Neural cell (in vitro differentiated cells): ENCODE measurements at regions not wholly inside any gene's neighbourhood (a gene's known extent, or its start where the extent isn't known, plus 50 kb on each side); places are given as distances from the start of the nearest gene placed in this dataset.
A peak's percentile ranks its signal among the peaks of the same experiment; 100 is the strongest.

Source experiments
- H2AFZ ChIP-seq: fragments of 200-600, 300-800 bp; sonication (generic), shearing (Covaris generic); 2 replicates; pipeline ENCODE4 v1.6.0; 2014; ENCODE audit warnings: low read depth, mild to moderate bottlenecking, antibody characterized with exemption, low read length, moderate library complexity
- H3F3A ChIP-seq: fragments of 200-600 bp; shearing (Covaris generic); 2 replicates; pipeline ENCODE4 v1.6.1; 2016; ENCODE audit warnings: mild to moderate bottlenecking, moderate library complexity, mixed read lengths, antibody characterized with exemption, low read length; ENCODE audit not compliant: insufficient read depth, poor library complexity, severe bottlenecking
- H3K27ac ChIP-seq: fragments of 200-600, 300-800 bp; sonication (generic), shearing (Covaris generic); 2 replicates; pipeline ENCODE4 v1.5.1; 2014; ENCODE audit warnings: mild to moderate bottlenecking, low read length, moderate library complexity
- H3K27me3 ChIP-seq: fragments of 300-800, 200-600 bp; sonication (generic), shearing (Covaris generic); 2 replicates; pipeline ENCODE4 v1.6.0; 2014; ENCODE audit warnings: mild to moderate bottlenecking, low read depth, low read length, moderate library complexity; ENCODE audit not compliant: insufficient read depth
- H3K36me3 ChIP-seq: fragments of 300-800, 200-600 bp; sonication (generic), shearing (Covaris generic); 2 replicates; pipeline ENCODE4 v1.5.1; 2014; ENCODE audit warnings: mild to moderate bottlenecking, antibody characterized with exemption, low read length, moderate library complexity; ENCODE audit not compliant: insufficient read depth
- H3K4me2 ChIP-seq: fragments of 300-800, 200-600 bp; sonication (generic), shearing (Covaris generic); 2 replicates; pipeline ENCODE4 v1.6.0; 2014; ENCODE audit warnings: mild to moderate bottlenecking, low read length
- H3K4me3 ChIP-seq: fragments of 300-800, 200-600 bp; sonication (generic), shearing (Covaris generic); 2 replicates; pipeline ENCODE4 v1.5.1; 2014; ENCODE audit warnings: mild to moderate bottlenecking, low read length, moderate library complexity
- H3K79me2 ChIP-seq: fragments of 200-600 bp; shearing (Covaris generic); replicated peaks from 2 replicates; pipeline ENCODE4 v1.6.0; 2014; ENCODE audit warnings: mild to moderate bottlenecking, low read length, moderate library complexity; ENCODE audit not compliant: insufficient read depth
- H3K9ac ChIP-seq: fragments of 300-800, 200-600 bp; sonication (generic), shearing (Covaris generic); 2 replicates; pipeline ENCODE4 v1.6.1; 2016; ENCODE audit warnings: mild to moderate bottlenecking, low read length, mixed read lengths
- H3K9me2 ChIP-seq: fragments of 200-600 bp; shearing (Covaris generic); 2 replicates; pipeline ENCODE4 v1.6.1; 2016; ENCODE audit warnings: mild to moderate bottlenecking, low read length, mixed read lengths; ENCODE audit not compliant: insufficient read depth
- H3K9me3 ChIP-seq: fragments of 200-600, 300-800 bp; sonication (generic), shearing (Covaris generic); 2 replicates; pipeline ENCODE4 v1.6.1; 2016; ENCODE audit warnings: mild to moderate bottlenecking, mixed run types, low read length, moderate library complexity, mixed read lengths
- H4K20me1 ChIP-seq: fragments of 200-600 bp; shearing (Covaris generic); 2 replicates; pipeline ENCODE4 v1.6.1; 2016; ENCODE audit warnings: mild to moderate bottlenecking, mixed run types; ENCODE audit not compliant: insufficient read depth
- EP300 ChIP-seq: fragments of 450-650 bp; conservative IDR thresholded peaks from 2 replicates; pipeline ENCODE4 v1.6.1; 2014; ENCODE audit warnings: antibody characterized with exemption, mild to moderate bottlenecking, moderate library complexity; ENCODE audit not compliant: poor library complexity, severe bottlenecking
- EZH2 ChIP-seq: fragments of 200-600, 300-800 bp; shearing (Covaris generic), sonication (generic); IDR thresholded peaks from 2 replicates; pipeline ENCODE4 v1.6.1; 2014; ENCODE audit warnings: antibody characterized with exemption, low read length, borderline replicate concordance, mild to moderate bottlenecking; ENCODE audit not compliant: insufficient read depth, poor library complexity, severe bottlenecking
- MXI1 ChIP-seq: fragments of 450-650 bp; conservative IDR thresholded peaks from 2 replicates; pipeline ENCODE4 v1.6.1; 2014; ENCODE audit warnings: antibody characterized with exemption, mild to moderate bottlenecking; ENCODE audit not compliant: poor library complexity, severe bottlenecking
- POLR2AphosphoS5 ChIP-seq: IDR thresholded peaks from 2 replicates; pipeline ENCODE4 v1.6.1; 2012
- RAD21 ChIP-seq: fragments of 450-650 bp; conservative IDR thresholded peaks from 2 replicates; pipeline ENCODE4 v1.6.1; 2014; ENCODE audit warnings: antibody characterized with exemption, mild to moderate bottlenecking, moderate library complexity
- REST ChIP-seq: IDR thresholded peaks from 2 replicates; pipeline ENCODE4 v1.6.1; 2012; ENCODE audit warnings: borderline replicate concordance
- SMC3 ChIP-seq: fragments of 450-650 bp; conservative IDR thresholded peaks from 2 replicates; pipeline ENCODE4 v1.6.1; 2014; ENCODE audit warnings: antibody characterized with exemption, mild to moderate bottlenecking, moderate library complexity; ENCODE audit not compliant: poor library complexity
- TAF1 ChIP-seq: IDR thresholded peaks from 2 replicates; pipeline ENCODE4 v1.6.1; 2012; ENCODE audit warnings: low read depth
- TF ChIP-seq, protein P1 (sequence below): fragments of 450-650 bp; IDR thresholded peaks from 2 replicates; pipeline ENCODE4 v1.5.1; 2014; ENCODE audit warnings: antibody characterized with exemption, mild to moderate bottlenecking, moderate library complexity; ENCODE audit not compliant: poor library complexity, severe bottlenecking

GRCh38 chr16:86227801-86228200, 282.5 kb upstream of the FOXF1 start:
- no peak for TF ChIP-seq TAF1
- TF ChIP-seq EP300, result no peak
- TF ChIP-seq POLR2AphosphoS5, result no peak
- TF ChIP-seq MXI1, result no peak
- no peak for TF ChIP-seq RAD21
- TF ChIP-seq REST, result no peak
- no peak for TF ChIP-seq SMC3
- TF ChIP-seq, protein P1, sequence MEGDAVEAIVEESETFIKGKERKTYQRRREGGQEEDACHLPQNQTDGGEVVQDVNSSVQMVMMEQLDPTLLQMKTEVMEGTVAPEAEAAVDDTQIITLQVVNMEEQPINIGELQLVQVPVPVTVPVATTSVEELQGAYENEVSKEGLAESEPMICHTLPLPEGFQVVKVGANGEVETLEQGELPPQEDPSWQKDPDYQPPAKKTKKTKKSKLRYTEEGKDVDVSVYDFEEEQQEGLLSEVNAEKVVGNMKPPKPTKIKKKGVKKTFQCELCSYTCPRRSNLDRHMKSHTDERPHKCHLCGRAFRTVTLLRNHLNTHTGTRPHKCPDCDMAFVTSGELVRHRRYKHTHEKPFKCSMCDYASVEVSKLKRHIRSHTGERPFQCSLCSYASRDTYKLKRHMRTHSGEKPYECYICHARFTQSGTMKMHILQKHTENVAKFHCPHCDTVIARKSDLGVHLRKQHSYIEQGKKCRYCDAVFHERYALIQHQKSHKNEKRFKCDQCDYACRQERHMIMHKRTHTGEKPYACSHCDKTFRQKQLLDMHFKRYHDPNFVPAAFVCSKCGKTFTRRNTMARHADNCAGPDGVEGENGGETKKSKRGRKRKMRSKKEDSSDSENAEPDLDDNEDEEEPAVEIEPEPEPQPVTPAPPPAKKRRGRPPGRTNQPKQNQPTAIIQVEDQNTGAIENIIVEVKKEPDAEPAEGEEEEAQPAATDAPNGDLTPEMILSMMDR, result no peak
- no peak for TF ChIP-seq EZH2
- Histone ChIP-seq H3F3A (no peaks in the 10 kb centered on the region), H3K9me3 (no peaks in the 10 kb centered on the region), H2AFZ (no peak overlapping the region), H3K9me2 (no peaks in the 10 kb centered on the region), H3K4me2 (no peak overlapping the region), H3K27me3 (no peaks in the 10 kb centered on the region), H3K79me2 (no peaks in the 10 kb centered on the region), H4K20me1 (no peaks in the 10 kb centered on the region), H3K4me3 (no peak overlapping the region), H3K27ac (no peak overlapping the region), H3K9ac (no peak overlapping the region), H3K36me3 (no peaks in the 10 kb centered on the region)

DNA sequence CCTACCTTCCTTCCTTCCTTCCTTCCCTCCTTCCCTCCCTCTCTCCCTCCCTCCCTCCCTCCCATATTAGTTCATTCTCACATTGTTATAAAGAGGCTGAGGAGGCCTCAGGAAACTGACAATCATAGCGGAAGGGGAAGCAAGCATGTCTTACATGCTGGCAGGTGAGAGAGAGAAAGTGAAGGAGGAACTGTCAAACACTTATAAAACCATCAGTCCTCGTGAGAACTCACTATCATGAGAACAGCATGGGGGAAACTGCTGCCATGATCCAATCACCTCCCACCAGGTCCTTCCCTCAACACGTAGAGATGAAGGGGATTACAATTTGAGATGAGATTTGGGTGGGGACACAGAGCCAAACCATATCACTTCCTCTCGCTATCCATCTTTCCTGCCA, 281.6 kb upstream of the FOXF1 start:
- H3K4me2 ChIP-seq, result no peak overlapping the region
- TF ChIP-seq MXI1 (peak; percentile 56), POLR2AphosphoS5 (peak; percentile 90), TAF1 (no peak), EP300 (peak; percentile 95)
- H3K36me3 ChIP-seq, result no peaks in the 10 kb centered on the region
- no peaks in the 10 kb centered on the region for H3K27me3 ChIP-seq
- H3K4me3 ChIP-seq, result no peak overlapping the region
- H2AFZ ChIP-seq, result no peak overlapping the region
- no peaks in the 10 kb centered on the region for H3K79me2 ChIP-seq
- no peaks in the 10 kb centered on the region for H4K20me1 ChIP-seq
- no peak overlapping the region for H3K27ac ChIP-seq
- no peaks in the 10 kb centered on the region for H3K9me3 ChIP-seq
- no peak overlapping the region for H3K9ac ChIP-seq
- no peaks in the 10 kb centered on the region for H3F3A ChIP-seq
- no peaks in the 10 kb centered on the region for H3K9me2 ChIP-seq

DNA sequence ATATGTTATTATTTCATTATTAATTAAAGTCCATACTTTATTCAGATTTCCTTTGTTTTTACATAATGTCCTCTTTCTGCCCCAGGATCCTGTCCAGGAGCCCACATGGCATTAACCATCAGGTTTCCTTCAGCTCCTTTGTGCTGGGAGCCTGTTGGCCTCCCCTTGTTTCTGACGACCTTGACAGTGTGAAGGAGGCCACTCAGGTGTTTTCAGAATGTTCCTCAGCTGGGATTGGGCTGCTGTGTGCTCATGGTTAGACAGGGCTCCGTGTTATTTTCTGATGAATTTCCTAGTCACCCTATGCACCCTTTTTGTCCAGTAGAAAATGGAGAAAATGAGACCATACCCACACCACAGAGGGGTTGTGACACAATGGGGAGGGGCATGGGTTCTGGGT, 281.0 kb upstream of the FOXF1 start:
- no peak overlapping the region for H3K9ac ChIP-seq
- H3K9me2 ChIP-seq, result no peaks in the 10 kb centered on the region
- no peak overlapping the region for H3K4me3 ChIP-seq
- H3K27ac ChIP-seq, result no peak overlapping the region
- H3F3A ChIP-seq, result no peaks in the 10 kb centered on the region
- no peak for TF ChIP-seq SMC3
- TF ChIP-seq EP300, result no peak
- TF ChIP-seq REST, result no peak
- no peak for TF ChIP-seq EZH2
- TF ChIP-seq, protein P1, result no peak
- TF ChIP-seq TAF1, result no peak
- TF ChIP-seq RAD21, result no peak
- TF ChIP-seq MXI1, result no peak
- TF ChIP-seq POLR2AphosphoS5, result no peak
- H3K79me2 ChIP-seq, result no peaks in the 10 kb centered on the region
- no peaks in the 10 kb centered on the region for H4K20me1 ChIP-seq
- H3K4me2 ChIP-seq, result no peak overlapping the region
- no peaks in the 10 kb centered on the region for H3K36me3 ChIP-seq
- H2AFZ ChIP-seq, result no peak overlapping the region
- no peaks in the 10 kb centered on the region for H3K9me3 ChIP-seq
- no peaks in the 10 kb centered on the region for H3K27me3 ChIP-seq
